ENCODE measurements at regions not wholly inside any gene's neighbourhood (a gene's known extent, or its start where the extent isn't known, plus 50 kb on each side); places are given as distances from the start of the nearest gene placed in this dataset.

- Histone ChIP-seq H3K27me3 (no peaks in the 10 kb centered on the region), H3K4me3 (no peak overlapping the region), H3K9ac (ENCODE audit: low read depth in 2 of 2, low read length in 2 of 2) (no peak overlapping the region), H3K36me3 (no peaks in the 10 kb centered on the region), H3K9me3 (no peaks in the 10 kb centered on the region), H3K27ac (no peak overlapping the region), H3K4me1 (no peaks in the 10 kb centered on the region)
- intact Hi-C loops (cut with DNase I): no loop called here
- TF ChIP-seq CTCF (IDR thresholded peaks at IDR 0.05): no peak
- no peak for DNase-seq
Measured at GRCh38 chr16:86410081-86410480, 100.2 kb upstream of the FOXF1 start.

- Histone ChIP-seq H3K9me3 (no peaks in the 10 kb centered on the region), H3K9ac (ENCODE audit: low read depth in 2 of 2, low read length in 2 of 2) (no peak overlapping the region), H3K27me3 (no peaks in the 10 kb centered on the region), H3K27ac (no peak overlapping the region), H3K4me1 (no peaks in the 10 kb centered on the region), H3K4me3 (no peak overlapping the region), H3K36me3 (no peaks in the 10 kb centered on the region)
- TF ChIP-seq CTCF (IDR thresholded peaks at IDR 0.05): no peak
- DNase-seq: no peak
- intact Hi-C loops (cut with DNase I): no loop called here
Measured at GRCh38 chr16:86410529-86410928, 99.8 kb upstream of the FOXF1 start.

- intact Hi-C loops (cut with DNase I): no loop called here
- H3K4me3 ChIP-seq: no peak overlapping the region
- no peaks in the 10 kb centered on the region for H3K27me3 ChIP-seq
- TF ChIP-seq CTCF (IDR thresholded peaks at IDR 0.05): no peak
- H3K9me3 ChIP-seq: no peaks in the 10 kb centered on the region
- DNase-seq: no peak
- H3K36me3 ChIP-seq: no peaks in the 10 kb centered on the region
- no peak overlapping the region for H3K27ac ChIP-seq
- no peaks in the 10 kb centered on the region for H3K4me1 ChIP-seq
- no peak overlapping the region for H3K9ac ChIP-seq (ENCODE audit: low read depth in 2 of 2, low read length in 2 of 2)
Measured at GRCh38 chr16:86411897-86412296, 98.4 kb upstream of the FOXF1 start.

GRCh38 chr16:86414991-86415740 is 95.2 kb upstream of the FOXF1 start:
- H3K36me3 ChIP-seq: no peaks in the 10 kb centered on the region
- no peaks in the 10 kb centered on the region for H3K27me3 ChIP-seq
- intact Hi-C loops (cut with DNase I): no loop called here
- H3K4me3 ChIP-seq: no peak overlapping the region
- no peak overlapping the region for H3K9ac ChIP-seq (ENCODE audit: low read depth in 2 of 2, low read length in 2 of 2)
- no peaks in the 10 kb centered on the region for H3K9me3 ChIP-seq
- no peak overlapping the region for H3K27ac ChIP-seq
- no peaks in the 10 kb centered on the region for H3K4me1 ChIP-seq
- TF ChIP-seq CTCF (IDR thresholded peaks at IDR 0.05): no peak
- DNase-seq: no peak

GRCh38 chr16:86418981-86419380 is 91.3 kb upstream of the FOXF1 start:
- Histone ChIP-seq H3K4me1 (no peaks in the 10 kb centered on the region), H3K36me3 (no peaks in the 10 kb centered on the region), H3K9ac (ENCODE audit: low read depth in 2 of 2, low read length in 2 of 2) (no peak overlapping the region), H3K27ac (no peak overlapping the region), H3K4me3 (no peak overlapping the region), H3K27me3 (no peaks in the 10 kb centered on the region), H3K9me3 (no peaks in the 10 kb centered on the region)
- no peak for TF ChIP-seq CTCF (IDR thresholded peaks at IDR 0.05)
- intact Hi-C loops (cut with DNase I): no loop called here
- DNase-seq: no peak

Data from colonic mucosa (tissue), 4 donors.